ENCODE measurements at regions not wholly inside any gene's neighbourhood (a gene's known extent, or its start where the extent isn't known, plus 50 kb on each side); places are given as distances from the start of the nearest gene placed in this dataset.

DNA sequence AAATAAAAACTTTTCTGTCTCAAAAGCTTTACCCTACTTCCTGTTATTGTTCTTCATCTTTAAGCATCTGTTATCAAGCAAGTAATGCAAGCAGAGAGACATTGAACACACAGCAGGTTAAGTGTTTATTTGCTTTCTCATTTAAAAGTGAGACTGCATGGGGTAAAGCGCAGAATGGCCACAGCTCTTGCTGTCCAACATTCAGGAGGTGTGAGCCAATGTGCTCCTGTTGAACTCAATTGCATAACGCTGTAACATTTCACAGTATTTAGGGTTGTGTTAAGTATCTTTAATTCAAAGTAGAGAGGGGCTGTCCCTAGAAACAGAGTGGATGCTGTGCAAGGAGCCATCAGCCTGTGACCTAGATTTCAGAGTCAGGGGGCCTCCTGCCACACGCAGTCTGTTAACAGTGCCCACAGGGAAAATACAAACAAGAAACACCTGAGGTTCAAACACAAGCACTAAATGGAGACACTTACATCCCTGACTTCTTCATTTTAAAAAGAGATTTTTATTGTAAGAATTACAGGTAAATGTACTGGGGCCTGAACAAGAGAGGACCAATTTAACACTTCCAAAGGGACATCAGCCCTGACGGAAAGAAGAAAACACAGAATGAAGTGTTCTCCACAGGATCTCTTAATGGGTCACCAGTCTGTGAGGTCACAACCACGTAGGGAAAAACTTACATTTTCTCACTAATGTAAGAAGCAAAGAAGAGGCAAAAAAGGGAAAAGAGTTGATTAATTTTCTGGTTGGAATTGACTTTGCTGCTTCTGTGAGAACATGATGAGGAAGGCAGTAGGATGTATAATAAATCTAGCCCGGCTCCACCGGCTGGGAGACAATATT is 815.1 kb downstream of the VGLL3 start:
- DNase-seq (ENCODE audit: low spot score), result no peak

DNA sequence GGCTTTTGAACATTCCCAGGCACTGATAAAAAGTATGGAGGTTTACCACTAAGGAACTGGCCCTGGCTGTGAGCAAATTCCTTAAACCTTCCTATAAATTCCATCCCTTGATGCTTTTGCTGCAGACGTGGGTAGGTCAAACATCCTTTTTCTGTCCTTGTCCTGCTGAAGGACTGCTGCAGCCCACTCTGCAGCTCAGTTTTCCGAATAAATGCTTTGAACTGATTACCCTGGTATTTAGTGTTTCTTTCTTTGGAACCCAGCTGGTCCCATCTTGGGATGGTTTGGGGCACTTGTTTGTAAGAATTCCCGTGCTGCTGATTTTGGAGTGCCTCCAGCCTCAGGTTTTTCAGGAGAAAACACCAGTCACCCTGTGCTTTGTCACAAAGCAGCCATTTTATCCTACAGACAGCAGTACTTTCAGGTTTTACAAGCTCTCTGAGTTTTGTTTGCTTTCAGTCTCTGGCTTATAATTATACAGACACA is 815.9 kb downstream of the VGLL3 start:
- no peak for DNase-seq (ENCODE audit: low spot score)

GRCh38 chr3:86173401-86173800 is 817.5 kb downstream of the VGLL3 start:
- DNase-seq (ENCODE audit: low spot score), result no peak

GRCh38 chr3:86168512-86168911 is 822.4 kb downstream of the VGLL3 start:
- DNase-seq (ENCODE audit: low spot score), result no peak

GRCh38 chr3:86162521-86162920 is 828.4 kb downstream of the VGLL3 start:
- no peak for DNase-seq (ENCODE audit: low spot score)

DNA sequence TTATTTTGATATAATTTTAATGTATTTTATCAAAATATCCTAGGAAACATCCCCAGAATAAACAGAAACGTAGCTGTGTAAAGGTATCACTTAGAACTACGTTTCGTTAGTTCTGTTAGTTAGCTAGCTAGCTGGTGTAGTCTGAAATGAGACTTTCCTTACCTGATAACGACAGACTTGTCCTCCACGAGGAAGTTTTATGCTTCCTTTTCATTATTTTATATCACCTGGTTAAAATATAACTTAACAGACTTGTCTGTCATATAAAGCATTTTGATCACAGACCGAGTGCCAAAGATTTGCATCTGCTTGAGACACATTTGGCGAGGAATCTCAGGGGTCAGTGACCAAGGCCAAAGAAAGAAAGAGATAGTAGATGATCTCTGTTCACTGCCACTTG is 829.5 kb downstream of the VGLL3 start:
- no peak for DNase-seq (ENCODE audit: low spot score)

- no peak for DNase-seq (ENCODE audit: low spot score)
Observed at GRCh38 chr3:86152620-86153019, 838.3 kb downstream of the VGLL3 start.

DNA sequence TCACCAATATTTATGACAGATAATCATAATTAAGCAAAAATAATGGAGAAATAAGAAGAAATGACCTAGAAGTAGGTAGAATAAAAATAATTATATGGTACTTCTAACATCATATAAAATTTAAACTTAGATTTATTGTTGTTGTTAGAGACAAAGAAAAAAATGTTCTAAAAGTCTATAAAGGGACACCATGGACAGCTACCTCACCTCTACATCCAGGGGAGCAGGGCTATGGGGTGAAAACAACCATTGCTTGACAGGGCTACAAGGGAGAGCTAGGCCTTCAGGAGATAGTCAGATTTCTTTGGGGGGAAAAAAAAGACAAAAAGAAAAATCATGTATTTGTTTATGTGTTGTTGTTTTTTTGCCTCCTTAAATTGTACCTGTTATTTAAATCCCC is 841.9 kb downstream of the VGLL3 start:
- no peak for DNase-seq (ENCODE audit: low spot score)

- peak; percentile 30 for DNase-seq (ENCODE audit: low spot score)
Observed at GRCh38 chr3:86147119-86147518, 843.8 kb downstream of the VGLL3 start.

DNA sequence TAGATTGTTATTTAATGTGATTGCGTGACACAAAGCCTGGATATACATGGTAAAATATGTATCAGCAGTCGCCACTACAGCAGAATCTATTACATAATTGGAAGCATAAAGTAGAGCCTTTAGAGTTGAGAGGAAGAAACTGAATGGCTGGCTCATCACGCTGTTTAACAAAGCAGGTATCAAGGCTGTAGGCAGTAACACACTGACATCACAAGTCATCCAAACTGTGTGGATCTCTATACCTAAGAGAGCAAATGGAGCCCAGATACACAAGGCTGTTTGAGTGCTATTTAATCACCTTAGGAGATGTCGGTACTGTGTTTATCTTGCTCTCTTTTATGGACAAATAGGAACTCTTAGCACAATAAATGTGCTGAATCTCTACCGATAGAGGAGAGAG is 864.4 kb downstream of the VGLL3 start:
- no peak for DNase-seq (ENCODE audit: low spot score)

Measured in RKO (cell line).